ENCODE measurements at regions not wholly inside any gene's neighbourhood (a gene's known extent, or its start where the extent isn't known, plus 50 kb on each side); places are given as distances from the start of the nearest gene placed in this dataset.
"Not testable (repeated sequence)": the region's sequence is repeated elsewhere in the genome, so short reads cannot be mapped to it uniquely, and the experiment has no call there.

- DNase-seq, result no peak
Observed at GRCh38 chr1:213484333-213484732, 433.3 kb downstream of the RPS6KC1 start.

DNA sequence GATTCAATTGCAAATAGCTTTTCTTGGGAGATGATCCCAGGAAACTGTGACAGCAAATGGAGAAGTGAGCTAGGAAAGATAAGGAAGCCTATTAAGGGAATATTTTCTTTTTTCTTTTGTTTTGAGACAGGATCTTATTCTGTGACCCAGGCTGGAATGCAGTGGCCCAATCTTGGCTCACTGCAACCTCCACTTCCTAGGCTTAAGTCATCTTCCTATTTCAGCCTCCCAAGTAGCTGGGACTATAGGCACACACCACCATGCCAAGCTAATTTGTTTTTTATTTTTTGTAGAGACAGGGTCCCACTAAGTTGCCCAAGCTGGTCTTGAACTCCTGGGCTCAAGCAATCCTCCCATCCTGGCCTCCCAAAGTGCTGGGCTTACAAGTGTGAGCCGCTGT is 433.7 kb downstream of the RPS6KC1 start:
- DNase-seq, result no peak

- no peak for DNase-seq
Observed at GRCh38 chr1:213486488-213486887, 435.4 kb downstream of the RPS6KC1 start.

GRCh38 chr1:213491468-213491867 is 440.4 kb downstream of the RPS6KC1 start:
- DNase-seq, result no peak

GRCh38 chr1:213492161-213493041 is 441.4 kb downstream of the RPS6KC1 start:
- DNase-seq, result no peak

GRCh38 chr1:213499444-213499843 is 448.4 kb downstream of the RPS6KC1 start:
- DNase-seq, result no peak

DNA sequence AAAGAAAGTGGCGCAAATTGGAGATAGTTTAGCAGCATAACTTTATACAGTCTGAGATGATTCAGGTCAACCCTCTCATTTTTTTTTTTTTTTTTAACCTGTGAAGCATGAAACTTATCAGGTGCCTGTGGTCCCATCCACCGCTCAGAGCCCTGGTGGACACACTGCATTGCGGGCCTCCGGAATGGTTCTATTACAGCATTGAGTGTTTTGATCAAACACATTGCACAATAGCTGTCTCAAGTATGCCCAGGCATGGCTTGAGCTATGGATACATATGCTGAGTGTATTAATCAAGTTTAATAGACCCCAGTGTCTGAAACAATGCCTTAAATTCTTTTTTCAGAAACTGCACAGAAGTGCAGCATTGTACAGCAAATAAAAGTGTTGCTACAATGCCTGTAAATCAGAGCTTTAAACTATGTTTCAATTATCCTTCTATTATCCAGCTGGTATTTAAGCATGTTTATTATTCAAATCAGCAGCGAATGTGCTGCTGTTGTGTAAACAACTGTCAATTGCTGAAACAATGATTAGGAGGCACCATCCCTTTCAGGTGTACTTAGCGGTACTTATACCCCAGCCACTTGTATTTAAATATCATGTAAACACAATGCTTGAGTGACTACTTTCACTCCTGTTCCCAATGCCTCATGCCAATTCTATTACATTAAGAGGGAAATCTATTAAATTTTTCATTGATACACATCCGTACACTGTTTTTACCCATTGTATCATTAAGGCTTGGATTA is 456.6 kb downstream of the RPS6KC1 start:
- peak; percentile 57 for DNase-seq

GRCh38 chr1:213511173-213511572 is 460.1 kb downstream of the RPS6KC1 start:
- no peak for DNase-seq

DNA sequence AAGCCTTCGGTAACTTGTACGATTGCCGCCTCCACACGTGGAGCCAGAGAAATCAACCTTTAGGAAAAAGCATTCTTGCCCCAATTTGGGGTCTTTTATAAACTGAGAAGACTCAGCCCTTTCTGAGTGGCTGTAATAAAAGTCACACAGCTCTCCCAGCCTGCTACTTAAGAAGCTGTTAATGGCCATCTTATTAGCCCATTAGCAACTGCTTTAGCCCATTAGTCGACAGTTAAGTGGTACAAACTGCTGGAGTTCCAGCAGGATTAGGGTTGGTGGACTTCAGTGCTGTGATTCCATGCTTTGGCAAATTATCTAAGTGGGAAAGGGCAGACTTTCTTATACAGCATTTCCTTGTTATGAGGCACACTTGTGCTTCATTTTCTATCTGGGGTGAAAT is 461.3 kb downstream of the RPS6KC1 start:
- no peak for DNase-seq

DNA sequence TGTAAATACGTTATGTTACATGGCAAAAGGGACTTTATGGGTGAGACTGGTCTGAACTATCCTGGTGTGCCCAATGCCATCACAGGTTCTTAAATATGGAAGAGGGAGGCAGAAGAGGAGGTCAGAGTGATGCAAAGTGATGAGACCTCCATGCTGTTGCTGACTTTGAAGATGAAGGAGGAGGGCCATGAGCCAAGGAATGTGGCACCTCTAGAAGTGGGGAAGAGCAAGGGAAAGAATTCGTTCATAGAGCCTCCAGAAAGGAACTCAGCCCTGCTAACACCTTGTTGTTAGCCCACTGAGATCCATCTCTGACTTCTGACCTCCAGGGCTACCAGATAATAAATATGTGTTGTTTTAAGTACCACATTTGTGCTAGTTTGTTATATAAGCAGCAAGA is 462.0 kb downstream of the RPS6KC1 start:
- no peak for DNase-seq

DNA sequence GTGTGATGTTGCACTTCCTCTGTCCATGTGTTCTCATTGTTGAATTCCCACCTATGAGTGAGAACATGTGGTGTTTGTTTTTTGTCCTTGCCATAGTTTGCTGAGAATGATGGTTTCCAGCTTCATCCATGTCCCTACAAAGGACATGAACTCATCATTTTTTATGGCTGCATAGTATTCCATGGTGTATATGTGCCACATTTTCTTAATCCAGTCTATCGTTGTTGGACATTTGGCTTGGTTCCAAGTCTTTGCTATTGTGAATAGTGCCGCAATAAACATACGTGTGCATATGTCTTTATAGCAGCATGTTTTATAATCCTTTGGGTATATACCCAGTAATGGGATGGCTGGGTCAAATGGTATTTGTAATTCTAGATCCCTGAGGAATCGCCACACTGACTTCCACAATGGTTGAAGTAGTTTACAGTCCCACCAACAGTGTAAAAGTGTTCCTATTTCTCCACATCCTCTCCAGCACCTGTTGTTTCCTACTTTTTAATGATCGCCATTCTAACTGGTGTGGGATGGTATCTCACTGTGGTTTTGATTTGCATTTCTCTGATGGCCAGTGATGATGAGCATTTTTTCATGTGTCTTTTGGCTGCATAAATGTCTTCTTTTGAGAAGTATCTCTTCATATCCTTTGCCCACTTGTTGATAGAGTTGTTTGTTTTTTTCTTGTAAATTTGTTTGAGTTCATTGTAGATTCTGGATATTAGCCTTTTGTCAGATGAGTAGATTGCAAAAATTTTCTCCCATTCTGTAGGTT is 463.6 kb downstream of the RPS6KC1 start:
- DNase-seq, result not testable (repeated sequence)

- no peak for DNase-seq
Observed at GRCh38 chr1:213519098-213519497, 468.1 kb downstream of the RPS6KC1 start.

- DNase-seq, result no peak
Observed at GRCh38 chr1:213521206-213521605, 466.6 kb upstream of the PROX1 start.

GRCh38 chr1:213523781-213524398 is 463.9 kb upstream of the PROX1 start:
- no peak for DNase-seq

- DNase-seq, result no peak
Observed at GRCh38 chr1:213526306-213526705, 461.5 kb upstream of the PROX1 start.

DNA sequence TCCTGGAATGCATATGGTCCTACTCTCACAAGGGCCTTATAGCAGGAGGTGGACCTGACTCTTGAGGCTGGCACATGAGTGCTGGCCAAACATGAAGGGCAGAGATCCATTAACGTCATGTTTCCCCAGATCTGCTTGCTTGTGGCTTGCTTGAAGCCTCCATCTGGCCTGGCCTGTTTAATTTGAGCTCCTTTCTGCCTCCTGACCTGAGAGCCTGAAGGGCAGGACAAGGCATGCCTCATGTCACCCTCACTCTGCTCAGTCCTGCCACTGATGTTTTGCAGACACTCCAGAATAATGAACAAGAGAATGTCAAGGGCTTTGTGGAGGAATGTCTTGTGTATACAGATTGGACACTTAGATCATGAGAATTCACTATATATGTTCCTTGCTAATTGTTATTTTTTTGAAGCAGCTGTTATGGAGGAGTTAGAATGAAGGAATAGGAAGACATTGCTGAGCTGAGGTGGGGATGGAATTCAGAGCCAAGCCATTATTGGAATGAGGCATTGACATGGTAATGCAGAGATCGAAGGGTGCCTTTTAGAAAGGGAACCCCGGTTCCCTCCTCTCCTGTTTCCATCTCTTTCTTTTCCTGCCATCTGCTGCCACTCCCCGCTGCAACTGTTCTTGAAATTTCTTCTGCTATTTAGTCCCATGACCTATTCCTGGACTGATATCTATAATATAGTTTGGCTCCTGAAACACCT is 457.0 kb upstream of the PROX1 start:
- DNase-seq, result no peak

GRCh38 chr1:213531369-213532310 is 456.1 kb upstream of the PROX1 start:
- no peak for DNase-seq

- no peak for DNase-seq
Observed at GRCh38 chr1:213533125-213533524, 454.6 kb upstream of the PROX1 start.

DNA sequence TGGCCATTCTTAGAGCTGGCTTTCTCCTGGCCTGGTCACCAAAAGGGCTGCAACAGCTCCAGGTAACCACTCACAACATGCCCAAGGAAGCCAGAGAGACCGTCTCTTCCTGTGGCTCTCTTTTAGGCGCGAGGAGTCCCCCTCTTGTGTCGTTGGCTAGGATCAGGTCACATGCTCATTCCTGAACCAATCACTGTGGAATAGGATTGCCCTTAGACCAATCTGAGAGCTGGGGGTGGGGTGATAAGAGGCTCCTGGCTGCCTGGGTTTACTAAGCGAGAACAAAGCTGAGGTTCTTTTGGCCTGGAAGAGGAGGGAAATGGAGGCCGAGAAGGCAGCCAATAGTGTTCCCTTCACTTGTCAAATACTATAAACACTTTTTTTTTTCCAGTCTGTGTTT is 452.1 kb upstream of the PROX1 start:
- DNase-seq, result no peak

DNA sequence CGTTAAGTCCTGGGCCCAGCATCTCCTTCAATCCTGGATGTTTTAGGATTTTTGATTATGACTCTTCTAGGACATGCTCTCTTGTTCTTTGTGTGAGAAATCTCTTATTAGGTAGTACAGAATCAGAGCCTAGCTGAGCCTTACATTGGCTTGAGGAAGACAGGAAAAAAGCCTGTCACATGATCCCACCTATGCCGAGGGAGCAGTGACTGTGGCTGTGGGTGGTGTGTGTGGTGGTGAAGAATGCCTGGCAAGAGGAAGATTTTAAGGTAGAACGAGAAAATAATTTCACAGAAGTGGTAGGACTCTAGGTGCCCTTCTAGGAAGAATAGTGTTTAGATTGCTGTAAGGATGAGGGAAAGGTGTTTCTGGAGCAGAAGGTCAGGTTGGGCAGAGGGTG is 449.5 kb upstream of the PROX1 start:
- DNase-seq, result no peak

- no peak for DNase-seq
Observed at GRCh38 chr1:213539464-213539863, 448.3 kb upstream of the PROX1 start.

Data from NCI-H510A (cell line).